ENCODE measurements at regions not wholly inside any gene's neighbourhood (a gene's known extent, or its start where the extent isn't known, plus 50 kb on each side); places are given as distances from the start of the nearest gene placed in this dataset.
"Not testable (repeated sequence)": the region's sequence is repeated elsewhere in the genome, so short reads cannot be mapped to it uniquely, and the experiment has no call there.

- TF ChIP-seq, protein P1, sequence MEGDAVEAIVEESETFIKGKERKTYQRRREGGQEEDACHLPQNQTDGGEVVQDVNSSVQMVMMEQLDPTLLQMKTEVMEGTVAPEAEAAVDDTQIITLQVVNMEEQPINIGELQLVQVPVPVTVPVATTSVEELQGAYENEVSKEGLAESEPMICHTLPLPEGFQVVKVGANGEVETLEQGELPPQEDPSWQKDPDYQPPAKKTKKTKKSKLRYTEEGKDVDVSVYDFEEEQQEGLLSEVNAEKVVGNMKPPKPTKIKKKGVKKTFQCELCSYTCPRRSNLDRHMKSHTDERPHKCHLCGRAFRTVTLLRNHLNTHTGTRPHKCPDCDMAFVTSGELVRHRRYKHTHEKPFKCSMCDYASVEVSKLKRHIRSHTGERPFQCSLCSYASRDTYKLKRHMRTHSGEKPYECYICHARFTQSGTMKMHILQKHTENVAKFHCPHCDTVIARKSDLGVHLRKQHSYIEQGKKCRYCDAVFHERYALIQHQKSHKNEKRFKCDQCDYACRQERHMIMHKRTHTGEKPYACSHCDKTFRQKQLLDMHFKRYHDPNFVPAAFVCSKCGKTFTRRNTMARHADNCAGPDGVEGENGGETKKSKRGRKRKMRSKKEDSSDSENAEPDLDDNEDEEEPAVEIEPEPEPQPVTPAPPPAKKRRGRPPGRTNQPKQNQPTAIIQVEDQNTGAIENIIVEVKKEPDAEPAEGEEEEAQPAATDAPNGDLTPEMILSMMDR (conservative IDR thresholded peaks at IDR 0.05; ENCODE audit: low read depth, low read length), result not testable (repeated sequence)
- not testable (repeated sequence) for TF ChIP-seq EZH2 (IDR thresholded peaks at IDR 0.05; ENCODE audit: borderline replicate concordance, low read depth, low read length, poor library complexity, severe bottlenecking)
Observed at GRCh38 chr15:62518666-62519065, 353.6 kb upstream of the C2CD4B start.

All from A673 (cell line).